Mucosa of rectum (tissue), 2 donors: ENCODE measurements at regions not wholly inside any gene's neighbourhood (a gene's known extent, or its start where the extent isn't known, plus 50 kb on each side); places are given as distances from the start of the nearest gene placed in this dataset.
A peak's percentile ranks its signal among the peaks of the same experiment; 100 is the strongest.

Source experiments
- H3K27ac ChIP-seq, 2 donors: one replicate each; pipeline ENCODE4 v1.7.0; 2013; ENCODE audit warnings: inconsistent platforms in 2 of 2, low read depth in 2 of 2, low read length in 2 of 2
- H3K27me3 ChIP-seq, 2 donors: one replicate each; pipeline ENCODE4 v1.7.0; 2013; ENCODE audit warnings: low read length in 2 of 2; ENCODE audit not compliant: control insufficient read depth in 2 of 2, insufficient read depth in 2 of 2
- H3K36me3 ChIP-seq, 2 donors: one replicate each; pipeline ENCODE4 v1.7.0; 2013; ENCODE audit warnings: low read length in 2 of 2; ENCODE audit not compliant: control insufficient read depth in 2 of 2, insufficient read depth in 2 of 2
- H3K4me1 ChIP-seq, 2 donors: one replicate each; pipeline ENCODE4 v1.7.0; 2013; ENCODE audit warnings: low read length in 2 of 2, mild to moderate bottlenecking in 1 of 2; ENCODE audit not compliant: control insufficient read depth in 2 of 2, insufficient read depth in 2 of 2
- H3K4me3 ChIP-seq, 2 donors: one replicate each; pipeline ENCODE4 v1.7.0; 2013; ENCODE audit warnings: low read length in 2 of 2
- H3K9ac ChIP-seq, 2 donors: one replicate each; pipeline ENCODE4 v1.7.0; 2013; ENCODE audit warnings: low read length in 2 of 2, low read depth in 1 of 2, mild to moderate bottlenecking in 1 of 2
- H3K9me3 ChIP-seq, 2 donors: one replicate each; pipeline ENCODE4 v1.7.0; 2013; ENCODE audit warnings: low read length in 2 of 2; ENCODE audit not compliant: control insufficient read depth in 2 of 2
- donor health status: healthy.
- donor health status: Normal muscosa, but diverticular disease.

- Histone ChIP-seq H3K27me3 (no peaks in the 10 kb centered on the region), H3K9ac (no peak overlapping the region), H3K9me3 (no peaks in the 10 kb centered on the region)
These were observed 65.1 kb upstream of the BET1 start for GRCh38 chr7:94069162-94069739.

GRCh38 chr7:94080551-94080950 is 76.4 kb upstream of the BET1 start:
- Histone ChIP-seq H3K9ac (no peak overlapping the region), H3K9me3 (no peaks in the 10 kb centered on the region), H3K4me3 (no peak overlapping the region), H3K27ac (no peak overlapping the region), H3K27me3 (no peaks in the 10 kb centered on the region), H3K36me3 (no peaks in the 10 kb centered on the region), H3K4me1 (no peaks in the 10 kb centered on the region)

More at GRCh38 chr7:94069162-94069739, 65.1 kb upstream of the BET1 start:
- no peaks in the 10 kb centered on the region for H3K4me1 ChIP-seq
- no peaks in the 10 kb centered on the region for H3K36me3 ChIP-seq
- H3K27ac ChIP-seq = no peak overlapping the region
- H3K4me3 ChIP-seq = no peak overlapping the region

GRCh38 chr7:94082126-94082525 is 78.0 kb upstream of the BET1 start:
- H3K27me3 ChIP-seq = no peaks in the 10 kb centered on the region
- H3K27ac ChIP-seq = no peak overlapping the region
- no peak overlapping the region for H3K4me3 ChIP-seq
- no peaks in the 10 kb centered on the region for H3K4me1 ChIP-seq
- H3K9ac ChIP-seq = no peak overlapping the region
- no peaks in the 10 kb centered on the region for H3K9me3 ChIP-seq
- no peaks in the 10 kb centered on the region for H3K36me3 ChIP-seq

GRCh38 chr7:94087664-94088352 is 83.7 kb upstream of the BET1 start:
- Histone ChIP-seq H3K4me3 (peak overlapping the region in 1 of 2 donors; percentile 48), H3K27ac (no peak overlapping the region)

GRCh38 chr7:94088560-94088959 is 84.4 kb upstream of the BET1 start:
- Histone ChIP-seq H3K9ac (no peak overlapping the region), H3K4me3 (no peak overlapping the region), H3K36me3 (no peaks in the 10 kb centered on the region)

More at GRCh38 chr7:94087664-94088352, 83.7 kb upstream of the BET1 start:
- H3K27me3 ChIP-seq = peaks cover 0 to under 1% of the 10 kb centered on the region in 2 donors
- no peak overlapping the region for H3K9ac ChIP-seq
- H3K9me3 ChIP-seq = no peaks in the 10 kb centered on the region
- no peaks in the 10 kb centered on the region for H3K4me1 ChIP-seq
- no peaks in the 10 kb centered on the region for H3K36me3 ChIP-seq

GRCh38 chr7:94089806-94090205 is 85.7 kb upstream of the BET1 start:
- Histone ChIP-seq H3K4me1 (no peaks in the 10 kb centered on the region), H3K36me3 (no peaks in the 10 kb centered on the region), H3K4me3 (no peak overlapping the region), H3K9me3 (no peaks in the 10 kb centered on the region), H3K27me3 (peaks cover 0 to 3% of the 10 kb centered on the region in 2 donors), H3K27ac (no peak overlapping the region), H3K9ac (no peak overlapping the region)

More at GRCh38 chr7:94088560-94088959, 84.4 kb upstream of the BET1 start:
- Histone ChIP-seq H3K27ac (no peak overlapping the region), H3K27me3 (peaks cover 0 to 3% of the 10 kb centered on the region in 2 donors), H3K9me3 (no peaks in the 10 kb centered on the region), H3K4me1 (no peaks in the 10 kb centered on the region)

GRCh38 chr7:94092980-94093379 is 88.8 kb upstream of the BET1 start:
- Histone ChIP-seq H3K36me3 (no peaks in the 10 kb centered on the region), H3K9ac (no peak overlapping the region), H3K4me3 (no peak overlapping the region), H3K27ac (no peak overlapping the region), H3K27me3 (peaks cover 0 to 3% of the 10 kb centered on the region in 2 donors), H3K9me3 (no peaks in the 10 kb centered on the region), H3K4me1 (no peaks in the 10 kb centered on the region)

GRCh38 chr7:94094298-94094697 is 90.1 kb upstream of the BET1 start:
- no peak overlapping the region for H3K27ac ChIP-seq
- H3K4me1 ChIP-seq = no peaks in the 10 kb centered on the region
- no peak overlapping the region for H3K4me3 ChIP-seq
- H3K9me3 ChIP-seq = no peaks in the 10 kb centered on the region
- peaks cover 0 to 3% of the 10 kb centered on the region in 2 donors for H3K27me3 ChIP-seq
- no peak overlapping the region for H3K9ac ChIP-seq
- H3K36me3 ChIP-seq = no peaks in the 10 kb centered on the region

GRCh38 chr7:94095316-94096009 is 91.3 kb upstream of the BET1 start:
- no peak overlapping the region for H3K4me3 ChIP-seq
- H3K9ac ChIP-seq = no peak overlapping the region
- no peaks in the 10 kb centered on the region for H3K9me3 ChIP-seq
- H3K27ac ChIP-seq = no peak overlapping the region
- peaks cover 0 to 3% of the 10 kb centered on the region in 2 donors for H3K27me3 ChIP-seq
- H3K4me1 ChIP-seq = no peaks in the 10 kb centered on the region
- no peaks in the 10 kb centered on the region for H3K36me3 ChIP-seq

GRCh38 chr7:94099679-94100078 is 95.5 kb upstream of the BET1 start:
- no peaks in the 10 kb centered on the region for H3K27me3 ChIP-seq

More at GRCh38 chr7:94099679-94100078, 95.5 kb upstream of the BET1 start:
- no peak overlapping the region for H3K9ac ChIP-seq
- no peaks in the 10 kb centered on the region for H3K4me1 ChIP-seq
- H3K27ac ChIP-seq = no peak overlapping the region
- no peaks in the 10 kb centered on the region for H3K36me3 ChIP-seq
- H3K4me3 ChIP-seq = no peak overlapping the region
- H3K9me3 ChIP-seq = no peaks in the 10 kb centered on the region
